ENCODE measurements at regions not wholly inside any gene's neighbourhood (a gene's known extent, or its start where the extent isn't known, plus 50 kb on each side); places are given as distances from the start of the nearest gene placed in this dataset.

- Histone ChIP-seq H3K4me3 (ENCODE audit: low read length) (no peak overlapping the region), H3K9me3 (ENCODE audit: control insufficient read depth, insufficient read depth, low read length) (no peaks in the 10 kb centered on the region), H3K4me1 (ENCODE audit: control insufficient read depth, insufficient read depth, low read length) (no peaks in the 10 kb centered on the region), H3K27me3 (ENCODE audit: control insufficient read depth, insufficient read depth, low read length) (no peaks in the 10 kb centered on the region; the same call in 1 of the 2 replicates), H3K27ac (ENCODE audit: low read length) (no peak overlapping the region), H3K36me3 (ENCODE audit: control insufficient read depth, insufficient read depth, low read length) (no peaks in the 10 kb centered on the region)
- no peak for DNase-seq (ENCODE audit: low read depth, low spot score)
- no CpG with 5 or more reads among the region's 3 CpGs for WGBS (ENCODE audit: insufficient coverage, insufficient read length)
Observed at GRCh38 chr3:24640330-24640877, 145.8 kb upstream of the THRB start.

- Histone ChIP-seq H3K36me3 (ENCODE audit: control insufficient read depth, insufficient read depth, low read length) (no peaks in the 10 kb centered on the region), H3K4me1 (ENCODE audit: control insufficient read depth, insufficient read depth, low read length) (no peaks in the 10 kb centered on the region), H3K4me3 (ENCODE audit: low read length) (no peak overlapping the region), H3K9me3 (ENCODE audit: control insufficient read depth, insufficient read depth, low read length) (no peaks in the 10 kb centered on the region), H3K27me3 (ENCODE audit: control insufficient read depth, insufficient read depth, low read length) (no peaks in the 10 kb centered on the region; the same call in 1 of the 2 replicates), H3K27ac (ENCODE audit: low read length) (no peak overlapping the region)
- WGBS (ENCODE audit: insufficient coverage, insufficient read length) = no CpG with 5 or more reads among the region's 2 CpGs
- no peak for DNase-seq (ENCODE audit: low read depth, low spot score)
Observed at GRCh38 chr3:24641628-24642027, 147.0 kb upstream of the THRB start.

- WGBS (ENCODE audit: insufficient coverage, insufficient read length) = no CpG with 5 or more reads among the region's 11 CpGs
Observed at GRCh38 chr3:24645047-24645446, 150.4 kb upstream of the THRB start.

GRCh38 chr3:24646790-24647189 is 152.1 kb upstream of the THRB start:
- H3K4me3 ChIP-seq (ENCODE audit: low read length) = no peak overlapping the region
- no peaks in the 10 kb centered on the region for H3K36me3 ChIP-seq (ENCODE audit: control insufficient read depth, insufficient read depth, low read length)
- no peaks in the 10 kb centered on the region for H3K9me3 ChIP-seq (ENCODE audit: control insufficient read depth, insufficient read depth, low read length)
- no peak overlapping the region for H3K27ac ChIP-seq (ENCODE audit: low read length)
- H3K4me1 ChIP-seq (ENCODE audit: control insufficient read depth, insufficient read depth, low read length) = no peaks in the 10 kb centered on the region
- H3K27me3 ChIP-seq (ENCODE audit: control insufficient read depth, insufficient read depth, low read length) = no peaks in the 10 kb centered on the region; the same call in 1 of the 2 replicates
- no CpG with 5 or more reads among the region's 2 CpGs for WGBS (ENCODE audit: insufficient coverage, insufficient read length)
- DNase-seq (ENCODE audit: low read depth, low spot score) = no peak

More at GRCh38 chr3:24645047-24645446, 150.4 kb upstream of the THRB start:
- Histone ChIP-seq H3K27ac (ENCODE audit: low read length) (no peak overlapping the region), H3K4me1 (ENCODE audit: control insufficient read depth, insufficient read depth, low read length) (no peaks in the 10 kb centered on the region), H3K36me3 (ENCODE audit: control insufficient read depth, insufficient read depth, low read length) (no peaks in the 10 kb centered on the region), H3K4me3 (ENCODE audit: low read length) (no peak overlapping the region), H3K9me3 (ENCODE audit: control insufficient read depth, insufficient read depth, low read length) (no peaks in the 10 kb centered on the region), H3K27me3 (ENCODE audit: control insufficient read depth, insufficient read depth, low read length) (no peaks in the 10 kb centered on the region; the same call in 1 of the 2 replicates)
- no peak for DNase-seq (ENCODE audit: low read depth, low spot score)

GRCh38 chr3:24648063-24648462 is 153.4 kb upstream of the THRB start:
- no CpG with 5 or more reads among the region's 2 CpGs for WGBS (ENCODE audit: insufficient coverage, insufficient read length)
- H3K36me3 ChIP-seq (ENCODE audit: control insufficient read depth, insufficient read depth, low read length) = no peaks in the 10 kb centered on the region
- H3K4me1 ChIP-seq (ENCODE audit: control insufficient read depth, insufficient read depth, low read length) = no peaks in the 10 kb centered on the region
- no peak overlapping the region for H3K4me3 ChIP-seq (ENCODE audit: low read length)
- no peaks in the 10 kb centered on the region; the same call in 1 of the 2 replicates for H3K27me3 ChIP-seq (ENCODE audit: control insufficient read depth, insufficient read depth, low read length)
- H3K9me3 ChIP-seq (ENCODE audit: control insufficient read depth, insufficient read depth, low read length) = no peaks in the 10 kb centered on the region
- no peak for DNase-seq (ENCODE audit: low read depth, low spot score)
- H3K27ac ChIP-seq (ENCODE audit: low read length) = no peak overlapping the region

- DNase-seq (ENCODE audit: low read depth, low spot score) = no peak
- no CpG with 5 or more reads among the region's 1 CpG for WGBS (ENCODE audit: insufficient coverage, insufficient read length)
- Histone ChIP-seq H3K27ac (ENCODE audit: low read length) (no peak overlapping the region), H3K4me1 (ENCODE audit: control insufficient read depth, insufficient read depth, low read length) (no peaks in the 10 kb centered on the region), H3K27me3 (ENCODE audit: control insufficient read depth, insufficient read depth, low read length) (no peaks in the 10 kb centered on the region), H3K9me3 (ENCODE audit: control insufficient read depth, insufficient read depth, low read length) (no peaks in the 10 kb centered on the region), H3K4me3 (ENCODE audit: low read length) (no peak overlapping the region), H3K36me3 (ENCODE audit: control insufficient read depth, insufficient read depth, low read length) (no peaks in the 10 kb centered on the region)
Observed at GRCh38 chr3:24650839-24651238, 156.2 kb upstream of the THRB start.

- no peaks in the 10 kb centered on the region for H3K27me3 ChIP-seq (ENCODE audit: control insufficient read depth, insufficient read depth, low read length)
- no peak overlapping the region for H3K27ac ChIP-seq (ENCODE audit: low read length)
- DNase-seq (ENCODE audit: low read depth, low spot score) = no peak
- H3K36me3 ChIP-seq (ENCODE audit: control insufficient read depth, insufficient read depth, low read length) = no peaks in the 10 kb centered on the region
- no peak overlapping the region for H3K4me3 ChIP-seq (ENCODE audit: low read length)
- H3K4me1 ChIP-seq (ENCODE audit: control insufficient read depth, insufficient read depth, low read length) = no peaks in the 10 kb centered on the region
- WGBS (ENCODE audit: insufficient coverage, insufficient read length) = no CpG with 5 or more reads among the region's 1 CpG
- no peaks in the 10 kb centered on the region for H3K9me3 ChIP-seq (ENCODE audit: control insufficient read depth, insufficient read depth, low read length)
Observed at GRCh38 chr3:24657870-24658510, 163.3 kb upstream of the THRB start.

GRCh38 chr3:24661175-24661584 is 166.5 kb upstream of the THRB start:
- Histone ChIP-seq H3K4me3 (ENCODE audit: low read length) (no peak overlapping the region), H3K36me3 (ENCODE audit: control insufficient read depth, insufficient read depth, low read length) (no peaks in the 10 kb centered on the region), H3K27me3 (ENCODE audit: control insufficient read depth, insufficient read depth, low read length) (no peaks in the 10 kb centered on the region), H3K27ac (ENCODE audit: low read length) (no peak overlapping the region), H3K9me3 (ENCODE audit: control insufficient read depth, insufficient read depth, low read length) (no peaks in the 10 kb centered on the region), H3K4me1 (ENCODE audit: control insufficient read depth, insufficient read depth, low read length) (no peaks in the 10 kb centered on the region)
- DNase-seq (ENCODE audit: low read depth, low spot score) = no peak
- no CpG with 5 or more reads among the region's 3 CpGs for WGBS (ENCODE audit: insufficient coverage, insufficient read length)

- H3K27ac ChIP-seq (ENCODE audit: low read length) = no peak overlapping the region
- H3K27me3 ChIP-seq (ENCODE audit: control insufficient read depth, insufficient read depth, low read length) = no peaks in the 10 kb centered on the region
- H3K4me3 ChIP-seq (ENCODE audit: low read length) = no peak overlapping the region
- no CpG with 5 or more reads among the region's 7 CpGs for WGBS (ENCODE audit: insufficient coverage, insufficient read length)
- no peaks in the 10 kb centered on the region for H3K9me3 ChIP-seq (ENCODE audit: control insufficient read depth, insufficient read depth, low read length)
- H3K4me1 ChIP-seq (ENCODE audit: control insufficient read depth, insufficient read depth, low read length) = no peaks in the 10 kb centered on the region
- H3K36me3 ChIP-seq (ENCODE audit: control insufficient read depth, insufficient read depth, low read length) = no peaks in the 10 kb centered on the region
- no peak for DNase-seq (ENCODE audit: low read depth, low spot score)
Observed at GRCh38 chr3:24662449-24663345, 168.0 kb upstream of the THRB start.

GRCh38 chr3:24663406-24663805 is 168.8 kb upstream of the THRB start:
- Histone ChIP-seq H3K36me3 (ENCODE audit: control insufficient read depth, insufficient read depth, low read length) (no peaks in the 10 kb centered on the region), H3K4me1 (ENCODE audit: control insufficient read depth, insufficient read depth, low read length) (no peaks in the 10 kb centered on the region), H3K27me3 (ENCODE audit: control insufficient read depth, insufficient read depth, low read length) (no peaks in the 10 kb centered on the region), H3K4me3 (ENCODE audit: low read length) (no peak overlapping the region), H3K9me3 (ENCODE audit: control insufficient read depth, insufficient read depth, low read length) (no peaks in the 10 kb centered on the region), H3K27ac (ENCODE audit: low read length) (no peak overlapping the region)
- no CpG with 5 or more reads among the region's 6 CpGs for WGBS (ENCODE audit: insufficient coverage, insufficient read length)
- no peak for DNase-seq (ENCODE audit: low read depth, low spot score)
